Ishikawa (cell line): ENCODE measurements at regions not wholly inside any gene's neighbourhood (a gene's known extent, or its start where the extent isn't known, plus 50 kb on each side); places are given as distances from the start of the nearest gene placed in this dataset.

Experiments used
- CEBPB ChIP-seq: IDR thresholded peaks from 2 replicates; pipeline ENCODE4 v1.6.1; 2012
- EGR1 ChIP-seq: IDR thresholded peaks from 2 replicates; pipeline ENCODE4 v1.6.1; 2012
- EP300 ChIP-seq: IDR thresholded peaks from 2 replicates; pipeline ENCODE4 v1.6.1; 2012; ENCODE audit warnings: borderline replicate concordance
- FOXM1 ChIP-seq: IDR thresholded peaks from 2 replicates; pipeline ENCODE4 v1.6.1; 2012; ENCODE audit warnings: low read depth, borderline replicate concordance
- NFIC ChIP-seq: IDR thresholded peaks from 2 replicates; pipeline ENCODE4 v1.6.1; 2012
- RAD21 ChIP-seq: IDR thresholded peaks from 2 replicates; pipeline ENCODE4 v1.6.1; 2012; ENCODE audit warnings: low read depth
- TAF1 ChIP-seq: IDR thresholded peaks from 2 replicates; pipeline ENCODE4 v1.6.1; 2012; ENCODE audit warnings: low read depth, mild to moderate bottlenecking
- TCF12 ChIP-seq: IDR thresholded peaks from 2 replicates; pipeline ENCODE4 v1.6.1; 2012; ENCODE audit warnings: low read depth
- YY1 ChIP-seq: IDR thresholded peaks from 2 replicates; pipeline ENCODE4 v1.6.1; 2012; ENCODE audit warnings: low read depth
- ZBTB7A ChIP-seq: IDR thresholded peaks from 2 replicates; pipeline ENCODE4 v1.6.1; 2012; ENCODE audit warnings: low read depth
- TF ChIP-seq, protein P1 (sequence below): IDR thresholded peaks from 2 replicates; pipeline ENCODE4 v1.6.1; 2012
- TF ChIP-seq, protein P2 (sequence below): IDR thresholded peaks from 2 replicates; pipeline ENCODE4 v1.6.1; 2012; ENCODE audit warnings: low read depth, mild to moderate bottlenecking
- TF ChIP-seq, protein P3 (sequence below): IDR thresholded peaks from 2 replicates; pipeline ENCODE4 v1.6.1; 2012

DNA sequence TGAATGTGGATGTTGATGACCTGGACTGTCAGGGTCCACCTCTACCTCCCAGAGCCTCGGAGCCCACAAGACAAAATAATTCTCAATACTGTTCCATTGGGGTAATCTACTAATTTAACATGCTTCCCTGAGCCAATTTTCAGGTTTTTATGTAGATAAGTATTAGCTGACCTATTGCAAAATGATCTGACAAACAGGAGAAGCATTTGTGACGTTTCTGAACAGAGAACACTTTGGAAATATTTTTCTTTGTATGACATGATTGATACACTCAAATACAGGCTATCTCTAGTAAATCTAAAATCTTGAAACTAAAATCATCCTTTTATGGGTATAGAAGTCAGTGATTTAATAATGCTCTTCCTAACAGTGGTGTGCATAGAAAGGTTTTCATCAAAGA, 716.6 kb downstream of the KLHL13 start:
- TF ChIP-seq ZBTB7A = no peak
- TF ChIP-seq TAF1 = no peak
- TF ChIP-seq, protein P1, sequence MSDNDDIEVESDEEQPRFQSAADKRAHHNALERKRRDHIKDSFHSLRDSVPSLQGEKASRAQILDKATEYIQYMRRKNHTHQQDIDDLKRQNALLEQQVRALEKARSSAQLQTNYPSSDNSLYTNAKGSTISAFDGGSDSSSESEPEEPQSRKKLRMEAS = no peak
- TF ChIP-seq, protein P2, sequence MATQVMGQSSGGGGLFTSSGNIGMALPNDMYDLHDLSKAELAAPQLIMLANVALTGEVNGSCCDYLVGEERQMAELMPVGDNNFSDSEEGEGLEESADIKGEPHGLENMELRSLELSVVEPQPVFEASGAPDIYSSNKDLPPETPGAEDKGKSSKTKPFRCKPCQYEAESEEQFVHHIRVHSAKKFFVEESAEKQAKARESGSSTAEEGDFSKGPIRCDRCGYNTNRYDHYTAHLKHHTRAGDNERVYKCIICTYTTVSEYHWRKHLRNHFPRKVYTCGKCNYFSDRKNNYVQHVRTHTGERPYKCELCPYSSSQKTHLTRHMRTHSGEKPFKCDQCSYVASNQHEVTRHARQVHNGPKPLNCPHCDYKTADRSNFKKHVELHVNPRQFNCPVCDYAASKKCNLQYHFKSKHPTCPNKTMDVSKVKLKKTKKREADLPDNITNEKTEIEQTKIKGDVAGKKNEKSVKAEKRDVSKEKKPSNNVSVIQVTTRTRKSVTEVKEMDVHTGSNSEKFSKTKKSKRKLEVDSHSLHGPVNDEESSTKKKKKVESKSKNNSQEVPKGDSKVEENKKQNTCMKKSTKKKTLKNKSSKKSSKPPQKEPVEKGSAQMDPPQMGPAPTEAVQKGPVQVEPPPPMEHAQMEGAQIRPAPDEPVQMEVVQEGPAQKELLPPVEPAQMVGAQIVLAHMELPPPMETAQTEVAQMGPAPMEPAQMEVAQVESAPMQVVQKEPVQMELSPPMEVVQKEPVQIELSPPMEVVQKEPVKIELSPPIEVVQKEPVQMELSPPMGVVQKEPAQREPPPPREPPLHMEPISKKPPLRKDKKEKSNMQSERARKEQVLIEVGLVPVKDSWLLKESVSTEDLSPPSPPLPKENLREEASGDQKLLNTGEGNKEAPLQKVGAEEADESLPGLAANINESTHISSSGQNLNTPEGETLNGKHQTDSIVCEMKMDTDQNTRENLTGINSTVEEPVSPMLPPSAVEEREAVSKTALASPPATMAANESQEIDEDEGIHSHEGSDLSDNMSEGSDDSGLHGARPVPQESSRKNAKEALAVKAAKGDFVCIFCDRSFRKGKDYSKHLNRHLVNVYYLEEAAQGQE = no peak
- no peak for TF ChIP-seq EP300
- no peak for TF ChIP-seq YY1
- no peak for TF ChIP-seq EGR1
- TF ChIP-seq CEBPB = no peak
- TF ChIP-seq FOXM1 = no peak
- no peak for TF ChIP-seq TCF12
- TF ChIP-seq RAD21 = no peak
- TF ChIP-seq NFIC = no peak
- TF ChIP-seq, protein P3, sequence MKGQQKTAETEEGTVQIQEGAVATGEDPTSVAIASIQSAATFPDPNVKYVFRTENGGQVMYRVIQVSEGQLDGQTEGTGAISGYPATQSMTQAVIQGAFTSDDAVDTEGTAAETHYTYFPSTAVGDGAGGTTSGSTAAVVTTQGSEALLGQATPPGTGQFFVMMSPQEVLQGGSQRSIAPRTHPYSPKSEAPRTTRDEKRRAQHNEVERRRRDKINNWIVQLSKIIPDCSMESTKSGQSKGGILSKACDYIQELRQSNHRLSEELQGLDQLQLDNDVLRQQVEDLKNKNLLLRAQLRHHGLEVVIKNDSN = no peak
